Activated naive CD4-positive, alpha-beta T cell treated with anti-CD3 and anti-CD28 coated beads for 36 hours (primary cell): ENCODE measurements at regions not wholly inside any gene's neighbourhood (a gene's known extent, or its start where the extent isn't known, plus 50 kb on each side); places are given as distances from the start of the nearest gene placed in this dataset.
A peak's percentile ranks its signal among the peaks of the same experiment; 100 is the strongest.

Experiments used
- CTCF ChIA-PET: fragments of 350-600 bp; sonication (Branson Sonifier 250); formaldehyde crosslinking; loops from one replicate; lab custom pipeline; 2021; ENCODE audit warnings: antibody characterized with exemption; lab: Charles Lee
- DNase-seq: peaks from one replicate; pipeline ENCODE4 v3.0.0-alpha.2; 2020
- H3K27ac Mint-ChIP-seq: one replicate; pipeline ENCODE4 v1.8.0; 2021; ENCODE audit warnings: mild to moderate bottlenecking, mixed read lengths
- H3K27me3 Mint-ChIP-seq: one replicate; pipeline ENCODE4 v1.8.0; 2021; ENCODE audit warnings: low read depth, mixed read lengths
- H3K36me3 Mint-ChIP-seq: one replicate; pipeline ENCODE4 v1.8.0; 2021; ENCODE audit warnings: low read depth, mixed read lengths
- H3K4me1 Mint-ChIP-seq: one replicate; pipeline ENCODE4 v1.8.0; 2021; ENCODE audit warnings: low read depth, mixed read lengths
- H3K4me3 Mint-ChIP-seq: one replicate; pipeline ENCODE4 v1.8.0; 2021; ENCODE audit warnings: mild to moderate bottlenecking, moderate library complexity, mixed read lengths
- H3K9me3 Mint-ChIP-seq: one replicate; pipeline ENCODE4 v1.8.0; 2021; ENCODE audit warnings: mixed read lengths
- intact Hi-C: fragments of 100-400 bp; cut with micrococcal nuclease; formaldehyde crosslinking; loops from one replicate; pipeline ENCODE4 v1.15.1; 2023

DNA sequence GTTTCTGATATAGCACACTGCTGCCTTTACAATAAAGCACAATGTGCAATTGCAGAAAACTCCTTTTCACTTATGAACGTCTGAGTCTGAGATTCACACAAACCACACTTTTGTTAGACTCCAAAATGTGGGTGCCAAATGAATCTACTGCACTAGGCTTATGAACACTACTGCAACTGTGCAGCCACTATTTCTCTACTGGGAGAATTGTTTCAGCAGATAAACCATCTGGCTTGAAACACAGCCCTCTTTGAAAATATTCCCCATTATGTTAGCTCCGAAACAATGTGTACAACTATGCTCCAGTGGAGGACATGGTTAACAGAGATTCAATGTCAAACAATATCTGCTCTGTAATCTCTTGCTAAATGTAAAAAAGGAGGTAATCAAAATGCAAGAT, 188.7 kb upstream of the ZEB2 start:
- Mint-ChIP-seq H3K27me3 (peaks cover 4% of the 10 kb centered on the region), H3K36me3 (no peaks in the 10 kb centered on the region), H3K4me3 (no peak overlapping the region), H3K4me1 (peaks cover 1% of the 10 kb centered on the region), H3K9me3 (no peaks in the 10 kb centered on the region), H3K27ac (no peak overlapping the region)
- intact Hi-C loops: no loop called here
- no peak for DNase-seq
- CTCF ChIA-PET: no interaction called here

DNA sequence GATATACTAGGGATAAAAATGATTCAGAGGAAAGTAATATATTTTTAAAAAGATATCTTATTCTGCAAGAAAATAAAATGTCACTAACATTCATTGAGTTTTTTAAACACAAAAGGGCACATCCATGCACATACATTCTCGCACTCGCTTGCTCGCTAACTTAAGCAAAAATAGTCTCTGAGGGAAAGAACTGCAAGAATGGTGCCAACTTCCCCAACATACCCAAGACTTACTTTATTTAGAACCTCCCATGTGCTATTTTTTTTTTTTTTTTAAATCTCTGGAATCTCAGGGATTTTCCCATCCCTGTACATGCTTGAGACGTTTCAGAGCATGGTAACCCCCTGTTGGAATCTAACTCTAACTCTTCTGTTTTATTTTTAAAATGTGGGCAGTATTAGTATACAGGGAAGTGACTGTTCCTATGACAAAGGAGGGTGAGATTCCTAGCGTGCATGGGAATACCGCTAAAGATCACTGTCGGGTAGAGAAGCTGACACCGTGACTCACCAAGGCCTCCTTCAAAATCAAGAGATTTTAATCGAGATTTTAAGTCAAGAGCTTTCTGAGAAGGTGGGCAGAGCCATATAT, 187.9 kb upstream of the ZEB2 start:
- H3K4me3 Mint-ChIP-seq: no peak overlapping the region
- H3K27me3 Mint-ChIP-seq: peaks cover 4% of the 10 kb centered on the region
- H3K9me3 Mint-ChIP-seq: no peaks in the 10 kb centered on the region

DNA sequence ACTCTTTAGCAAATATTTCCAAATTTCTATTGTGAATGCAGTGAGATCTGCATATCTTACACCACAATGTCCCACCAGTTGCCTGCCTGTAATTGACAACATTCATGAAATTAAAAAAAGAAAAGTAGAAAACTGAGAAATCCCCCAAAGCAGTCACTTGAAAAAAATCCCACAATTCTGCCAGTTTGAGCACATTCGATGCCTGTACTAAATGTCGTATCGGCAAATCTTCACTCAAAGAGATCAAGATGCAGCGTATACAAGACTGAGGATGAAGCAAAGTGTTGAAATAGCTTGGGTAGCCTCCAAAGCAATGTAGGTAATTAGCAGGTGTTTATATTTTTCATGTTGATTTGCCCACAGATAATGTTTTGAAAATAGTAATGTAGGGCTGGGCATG, 186.7 kb upstream of the ZEB2 start:
- Mint-ChIP-seq H3K27me3 (peaks cover 6% of the 10 kb centered on the region), H3K9me3 (no peaks in the 10 kb centered on the region), H3K27ac (no peak overlapping the region), H3K4me1 (peaks cover 1% of the 10 kb centered on the region), H3K4me3 (no peak overlapping the region), H3K36me3 (no peaks in the 10 kb centered on the region)
- intact Hi-C loops: no loop called here
- CTCF ChIA-PET: no interaction called here
- DNase-seq: no peak

More for the DNA sequence above, 187.9 kb upstream of the ZEB2 start:
- Mint-ChIP-seq H3K4me1 (peaks cover 1% of the 10 kb centered on the region), H3K27ac (no peak overlapping the region), H3K36me3 (no peaks in the 10 kb centered on the region)
- intact Hi-C loops: no loop called here
- DNase-seq: no peak
- CTCF ChIA-PET: interaction anchor here (0.6 kb wide), 1 partner anchor 32 kb away, joined by 3 read pairs; no protein-coding TSS in a partner anchor

DNA sequence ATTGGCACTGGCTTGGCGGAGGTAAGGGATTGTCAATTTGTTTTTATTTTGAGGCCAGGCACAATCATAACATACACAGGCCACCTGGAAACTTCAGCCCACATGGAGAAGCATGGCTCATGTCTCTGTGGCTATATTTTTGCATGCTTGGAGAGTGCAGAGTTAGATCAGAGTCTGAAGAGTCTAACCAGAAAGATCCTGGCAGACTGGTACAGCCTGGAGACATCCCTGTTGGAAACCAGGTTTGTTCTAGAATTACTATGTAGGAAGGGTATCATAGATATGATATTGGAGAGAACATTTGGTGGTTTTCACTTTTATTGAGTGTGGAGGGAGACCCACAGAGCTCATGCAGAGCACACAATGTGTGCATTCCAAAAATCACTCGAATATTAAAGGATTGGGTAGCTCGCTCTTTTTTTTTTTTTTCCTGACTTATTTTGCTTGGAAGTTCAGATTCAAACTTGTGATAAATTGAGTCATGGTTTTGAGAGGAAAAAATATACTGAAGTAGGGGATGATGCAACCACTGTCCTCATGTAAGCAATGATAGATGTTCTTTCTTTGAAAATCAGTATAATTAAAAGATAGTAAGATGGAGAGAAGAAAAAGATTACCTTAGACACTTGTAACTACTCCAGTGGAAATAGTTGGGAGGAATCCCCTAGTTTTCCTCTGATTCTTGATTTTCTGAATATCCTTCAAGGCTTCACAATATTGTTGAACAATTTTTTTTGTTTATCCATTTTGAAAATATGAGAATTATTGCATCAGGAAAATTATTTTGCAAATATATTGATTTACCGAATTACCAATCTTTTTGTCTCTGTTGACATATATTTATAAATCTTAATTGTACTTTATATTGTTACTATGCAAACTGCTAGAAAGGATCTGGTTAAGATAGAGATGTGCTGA, 185.7 kb upstream of the ZEB2 start:
- intact Hi-C loops: no loop called here
- Mint-ChIP-seq H3K36me3 (no peaks in the 10 kb centered on the region), H3K27me3 (peaks cover 6% of the 10 kb centered on the region), H3K4me3 (no peak overlapping the region), H3K9me3 (no peaks in the 10 kb centered on the region), H3K27ac (no peak overlapping the region), H3K4me1 (peaks cover 1% of the 10 kb centered on the region)
- CTCF ChIA-PET: no interaction called here
- DNase-seq: no peak

DNA sequence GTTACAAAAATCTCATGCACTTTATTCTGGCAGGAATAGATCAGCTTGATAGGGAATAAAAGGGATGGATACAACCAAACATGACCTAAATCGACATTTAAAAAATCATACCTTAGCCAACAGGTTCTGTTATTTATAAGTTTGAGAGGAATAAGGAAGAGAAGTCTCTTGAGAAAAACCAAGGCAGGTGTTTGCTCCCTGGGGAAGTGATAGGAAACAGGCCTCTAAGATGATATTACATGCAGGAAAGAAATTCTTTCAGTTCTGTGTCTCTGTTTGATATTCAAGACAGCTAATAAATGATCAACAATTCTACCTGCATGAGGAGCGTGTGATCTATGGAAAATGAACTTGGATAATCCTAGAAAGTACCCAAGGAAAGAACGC, 184.8 kb upstream of the ZEB2 start:
- intact Hi-C loops: no loop called here
- Mint-ChIP-seq H3K9me3 (no peaks in the 10 kb centered on the region), H3K27me3 (peaks cover 6% of the 10 kb centered on the region), H3K4me1 (peaks cover 1% of the 10 kb centered on the region), H3K36me3 (no peaks in the 10 kb centered on the region), H3K27ac (no peak overlapping the region), H3K4me3 (no peak overlapping the region)
- DNase-seq: no peak
- CTCF ChIA-PET: no interaction called here

DNA sequence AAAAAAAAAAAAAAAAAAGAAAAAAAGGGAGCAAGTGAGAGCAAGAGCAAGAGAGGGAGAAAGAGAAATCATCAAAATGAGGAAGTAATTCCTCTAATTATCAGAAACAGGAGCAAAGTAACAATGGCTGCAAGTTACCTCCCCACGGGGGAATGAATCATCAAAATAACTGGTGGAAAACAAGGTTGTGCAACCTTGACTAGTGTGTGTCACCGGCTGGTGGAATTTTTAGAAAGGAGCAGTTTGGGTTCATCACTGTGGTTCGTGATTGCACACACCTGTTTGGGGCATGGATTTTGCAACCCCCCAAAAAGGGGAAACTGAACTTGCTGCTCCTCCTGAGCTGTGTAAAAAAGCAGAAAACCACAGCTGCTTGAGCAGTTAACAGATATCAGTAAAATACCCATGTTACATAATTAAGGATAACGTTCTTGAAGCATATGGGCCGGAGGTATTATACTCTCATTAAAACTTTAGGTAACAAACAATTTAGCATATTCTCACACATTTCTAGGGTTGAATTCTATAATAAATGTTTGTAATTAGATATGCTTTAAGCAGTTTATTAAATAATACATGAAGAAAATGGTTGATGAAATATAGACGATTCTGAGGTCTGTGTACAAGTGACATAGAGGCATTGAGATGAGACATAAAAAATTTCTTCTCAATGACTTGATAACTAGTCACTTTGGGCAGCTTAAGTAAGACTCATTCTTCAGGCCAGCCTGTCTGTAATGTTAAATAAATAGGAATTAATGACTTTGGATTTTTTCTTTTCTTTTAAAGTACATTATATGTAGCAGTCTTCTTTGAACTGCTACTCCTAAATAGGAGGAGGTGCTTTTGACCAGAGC, 184.2 kb upstream of the ZEB2 start:
- Mint-ChIP-seq H3K4me1 (peaks cover 1% of the 10 kb centered on the region), H3K27me3 (peaks cover 6% of the 10 kb centered on the region), H3K27ac (no peak overlapping the region), H3K36me3 (no peaks in the 10 kb centered on the region), H3K9me3 (no peaks in the 10 kb centered on the region), H3K4me3 (no peak overlapping the region)
- CTCF ChIA-PET: no interaction called here
- intact Hi-C loops: no loop called here
- peak; percentile 4 for DNase-seq

DNA sequence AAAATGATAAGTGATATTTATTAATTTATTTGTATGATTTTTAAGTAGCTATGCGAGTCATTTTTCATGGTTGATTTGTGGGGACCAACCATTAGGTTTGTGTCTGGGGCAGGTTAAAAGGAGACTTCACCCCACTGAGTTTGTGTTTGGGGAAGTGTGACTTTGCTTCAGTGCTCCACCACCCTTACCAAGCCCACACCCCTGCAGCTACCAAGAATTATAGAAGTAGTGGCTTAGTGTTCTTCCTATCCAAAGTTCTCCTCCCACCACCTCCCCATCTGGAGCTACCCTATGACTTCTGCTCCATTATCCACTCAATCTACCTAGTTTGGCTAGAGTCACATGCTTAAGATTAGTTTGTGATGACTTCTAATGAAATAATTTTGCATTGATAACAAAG, 182.1 kb upstream of the ZEB2 start:
- H3K27me3 Mint-ChIP-seq: peaks cover 6% of the 10 kb centered on the region
- intact Hi-C loops: no loop called here
- H3K4me1 Mint-ChIP-seq: peaks cover 1% of the 10 kb centered on the region
- CTCF ChIA-PET: no interaction called here
- no peak overlapping the region for H3K4me3 Mint-ChIP-seq
- no peak overlapping the region for H3K27ac Mint-ChIP-seq
- peaks cover under 1% of the 10 kb centered on the region for H3K9me3 Mint-ChIP-seq
- no peak for DNase-seq
- H3K36me3 Mint-ChIP-seq: no peaks in the 10 kb centered on the region

DNA sequence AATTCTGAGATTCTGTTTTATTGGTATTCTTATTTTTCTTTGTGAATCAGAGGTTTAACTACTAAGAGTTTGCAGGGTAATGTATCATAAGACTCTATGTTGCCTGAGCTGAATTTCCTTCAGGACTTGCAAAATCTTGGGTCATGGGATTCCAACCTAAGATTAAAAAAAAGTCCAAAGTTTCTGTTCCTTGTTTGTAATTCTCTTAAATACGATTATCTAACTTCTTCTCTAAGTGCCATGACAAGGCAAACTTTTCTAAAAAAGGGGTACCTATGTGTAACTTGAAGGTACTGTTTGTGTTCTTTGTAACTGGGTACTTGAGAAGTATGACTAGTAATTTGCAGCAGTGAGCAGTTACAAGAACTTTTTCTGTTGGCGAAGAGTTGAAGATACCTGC, 181.3 kb upstream of the ZEB2 start:
- Mint-ChIP-seq H3K4me3 (no peak overlapping the region), H3K9me3 (peaks cover 2% of the 10 kb centered on the region), H3K27ac (no peak overlapping the region), H3K4me1 (peaks cover 1% of the 10 kb centered on the region), H3K27me3 (peaks cover 6% of the 10 kb centered on the region), H3K36me3 (no peaks in the 10 kb centered on the region)
- intact Hi-C loops: no loop called here
- CTCF ChIA-PET: no interaction called here
- DNase-seq: no peak

DNA sequence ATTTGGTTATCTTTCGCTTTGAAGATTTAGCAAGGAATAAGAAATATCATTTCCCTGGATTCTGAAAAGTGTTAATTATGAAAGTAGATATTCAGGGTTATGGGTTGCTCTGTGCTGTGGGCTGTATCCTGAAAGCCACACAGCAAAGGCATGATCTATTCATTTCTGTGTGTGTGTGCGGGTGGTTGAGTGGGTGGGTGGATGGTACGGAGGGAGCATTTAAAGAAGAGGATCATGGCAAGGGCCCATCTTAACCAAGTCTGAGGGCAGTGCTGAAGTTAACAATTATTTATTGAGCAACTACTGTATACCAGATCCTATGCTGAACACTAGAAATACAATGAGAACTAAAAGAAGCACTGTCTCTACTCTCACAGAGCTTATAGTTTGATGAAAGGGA, 178.2 kb upstream of the ZEB2 start:
- intact Hi-C loops: no loop called here
- H3K27me3 Mint-ChIP-seq: peaks cover 2% of the 10 kb centered on the region
- no peak for DNase-seq

DNA sequence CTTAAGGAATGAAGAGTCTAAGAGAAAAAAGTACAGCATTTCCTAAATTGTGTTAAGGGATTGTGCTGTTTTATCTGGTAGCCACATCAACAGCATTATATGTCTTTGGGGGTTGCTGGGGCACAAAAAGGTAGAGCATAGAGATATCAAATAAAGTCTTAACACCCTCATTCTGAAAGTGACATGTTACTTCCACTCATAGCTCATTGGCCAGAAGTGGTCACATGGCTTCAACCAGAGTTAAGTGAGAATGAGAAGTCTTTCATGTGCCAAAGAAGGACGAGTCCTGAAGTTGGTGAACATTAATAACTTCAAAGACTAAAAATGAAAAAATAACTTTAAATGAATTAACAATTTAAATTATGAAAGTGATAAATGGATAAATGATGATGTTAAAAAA, 175.7 kb upstream of the ZEB2 start:
- H3K27me3 Mint-ChIP-seq: peaks cover 3% of the 10 kb centered on the region
- H3K4me1 Mint-ChIP-seq: no peaks in the 10 kb centered on the region
- CTCF ChIA-PET: no interaction called here
- no peak for DNase-seq
- no peaks in the 10 kb centered on the region for H3K36me3 Mint-ChIP-seq
- H3K4me3 Mint-ChIP-seq: no peak overlapping the region
- intact Hi-C loops: no loop called here
- H3K9me3 Mint-ChIP-seq: peaks cover 2% of the 10 kb centered on the region
- no peak overlapping the region for H3K27ac Mint-ChIP-seq

More for the DNA sequence above, 178.2 kb upstream of the ZEB2 start:
- CTCF ChIA-PET: no interaction called here
- H3K36me3 Mint-ChIP-seq: no peaks in the 10 kb centered on the region
- no peaks in the 10 kb centered on the region for H3K4me1 Mint-ChIP-seq
- peaks cover 2% of the 10 kb centered on the region for H3K9me3 Mint-ChIP-seq
- no peak overlapping the region for H3K4me3 Mint-ChIP-seq
- no peak overlapping the region for H3K27ac Mint-ChIP-seq

DNA sequence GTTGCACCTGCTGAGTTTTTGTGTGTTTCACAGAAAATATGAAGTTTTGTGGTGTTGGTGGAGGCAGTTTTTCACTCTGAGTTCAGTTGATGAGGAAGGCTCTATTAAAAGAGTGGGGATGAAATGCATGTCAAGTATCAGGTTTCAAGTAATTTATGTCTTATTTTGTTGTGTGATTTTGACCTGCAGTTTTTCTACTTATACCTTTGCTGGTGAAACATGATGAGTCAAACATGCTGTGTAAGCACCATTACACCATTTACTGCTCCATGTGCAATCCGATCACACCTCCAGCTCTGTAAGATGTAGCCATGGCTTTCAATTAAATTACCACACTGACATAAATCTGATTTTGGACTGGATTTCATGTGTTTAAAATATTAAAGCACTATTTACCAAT, 174.5 kb upstream of the ZEB2 start:
- Mint-ChIP-seq H3K27ac (no peak overlapping the region), H3K36me3 (no peaks in the 10 kb centered on the region)
- CTCF ChIA-PET: no interaction called here

DNA sequence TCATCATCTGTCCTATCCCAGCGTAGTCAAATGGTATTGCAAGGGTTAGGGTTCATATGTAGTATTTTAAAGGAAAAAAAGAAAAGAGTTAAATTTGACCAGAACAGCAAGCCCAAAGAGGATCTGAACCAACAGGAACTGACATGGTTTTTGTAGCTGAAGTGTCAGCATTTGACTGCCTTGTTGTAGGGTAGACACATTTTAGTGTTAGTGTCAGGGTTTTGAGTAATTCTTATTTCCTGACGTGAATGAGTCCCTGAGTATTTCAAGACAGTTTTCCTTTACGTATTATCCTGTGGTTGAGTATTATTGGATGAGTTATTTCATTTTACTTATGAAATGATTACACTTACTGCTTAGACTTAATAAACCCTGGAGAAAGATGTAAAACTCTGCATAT, 173.3 kb upstream of the ZEB2 start:
- no peak overlapping the region for H3K27ac Mint-ChIP-seq
- H3K4me1 Mint-ChIP-seq: no peaks in the 10 kb centered on the region
- CTCF ChIA-PET: no interaction called here
- intact Hi-C loops: no loop called here
- peaks cover 2% of the 10 kb centered on the region for H3K9me3 Mint-ChIP-seq
- H3K36me3 Mint-ChIP-seq: no peaks in the 10 kb centered on the region
- H3K27me3 Mint-ChIP-seq: peaks cover 3% of the 10 kb centered on the region
- DNase-seq: no peak
- no peak overlapping the region for H3K4me3 Mint-ChIP-seq

More for the DNA sequence above, 174.5 kb upstream of the ZEB2 start:
- Mint-ChIP-seq H3K4me3 (no peak overlapping the region), H3K9me3 (peaks cover 2% of the 10 kb centered on the region), H3K27me3 (peaks cover 3% of the 10 kb centered on the region), H3K4me1 (no peaks in the 10 kb centered on the region)
- intact Hi-C loops: no loop called here
- no peak for DNase-seq
